IPS DF 6.9 (cell line): ENCODE measurements at regions not wholly inside any gene's neighbourhood (a gene's known extent, or its start where the extent isn't known, plus 50 kb on each side); places are given as distances from the start of the nearest gene placed in this dataset.
A peak's percentile ranks its signal among the peaks of the same experiment; 100 is the strongest.

Experiments
- DNase-seq: peaks from one replicate; pipeline ENCODE4 v3.0.0-alpha.2; 2013; ENCODE audit warnings: low read depth, low spot score
- H3K27ac ChIP-seq: one replicate; pipeline ENCODE4 v1.5.1; 2013; ENCODE audit warnings: low read length, control low read depth
- H3K27me3 ChIP-seq: 2 replicates; pipeline ENCODE4 v1.6.1; 2013; ENCODE audit warnings: mild to moderate bottlenecking, low read length; ENCODE audit not compliant: control insufficient read depth, insufficient read depth
- H3K36me3 ChIP-seq: 2 replicates; pipeline ENCODE4 v1.6.1; 2013; ENCODE audit warnings: low read length; ENCODE audit not compliant: control insufficient read depth, insufficient read depth
- H3K4me1 ChIP-seq: 2 replicates; pipeline ENCODE4 v1.6.1; 2013; ENCODE audit warnings: low read length; ENCODE audit not compliant: control insufficient read depth, insufficient read depth
- H3K4me3 ChIP-seq: 2 replicates; pipeline ENCODE4 v1.5.1; 2013; ENCODE audit warnings: mild to moderate bottlenecking, low read length
- H3K9me3 ChIP-seq: 2 replicates; pipeline ENCODE4 v1.6.1; 2013; ENCODE audit warnings: low read length, inconsistent platforms; ENCODE audit not compliant: control insufficient read depth, insufficient read depth
- WGBS: extraction: QIAGEN DNeasy Blood & Tissue Kit; methylation state at CpG from one replicate; pipeline ENCODE4 v1.1.7; 2013; ENCODE audit warnings: mixed read lengths, missing lambda C conversion rate; ENCODE audit not compliant: insufficient read length, insufficient coverage; 5-methylcytosine and 5-hydroxymethylcytosine counted together

GRCh38 chr18:23341983-23342382 is 111.1 kb upstream of the RIOK3 start:
- Histone ChIP-seq H3K27me3 (no peaks in the 10 kb centered on the region), H3K4me1 (no peaks in the 10 kb centered on the region), H3K9me3 (no peaks in the 10 kb centered on the region), H3K27ac (no peak overlapping the region), H3K4me3 (no peak overlapping the region), H3K36me3 (no peaks in the 10 kb centered on the region)
- no peak for DNase-seq

GRCh38 chr18:23342506-23342905 is 110.6 kb upstream of the RIOK3 start:
- no peaks in the 10 kb centered on the region for H3K36me3 ChIP-seq
- no peak for DNase-seq
- no peaks in the 10 kb centered on the region for H3K9me3 ChIP-seq
- H3K27ac ChIP-seq, result no peak overlapping the region
- H3K27me3 ChIP-seq, result no peaks in the 10 kb centered on the region
- H3K4me3 ChIP-seq, result no peak overlapping the region
- no peaks in the 10 kb centered on the region for H3K4me1 ChIP-seq
- WGBS, result no CpG with 5 or more reads among the region's 1 CpG

- Histone ChIP-seq H3K4me1 (no peaks in the 10 kb centered on the region), H3K4me3 (no peak overlapping the region)
- DNase-seq, result no peak
Observed at GRCh38 chr18:23350188-23350587, 102.9 kb upstream of the RIOK3 start.

GRCh38 chr18:23351521-23351920 is 101.6 kb upstream of the RIOK3 start:
- Histone ChIP-seq H3K27ac (no peak overlapping the region), H3K4me3 (no peak overlapping the region), H3K36me3 (no peaks in the 10 kb centered on the region), H3K9me3 (no peaks in the 10 kb centered on the region), H3K4me1 (no peaks in the 10 kb centered on the region), H3K27me3 (no peaks in the 10 kb centered on the region)
- DNase-seq, result no peak
- WGBS, result no CpG with 5 or more reads among the region's 4 CpGs

More at GRCh38 chr18:23350188-23350587, 102.9 kb upstream of the RIOK3 start:
- Histone ChIP-seq H3K36me3 (no peaks in the 10 kb centered on the region), H3K27ac (peak overlapping the region; percentile 47), H3K9me3 (no peaks in the 10 kb centered on the region), H3K27me3 (no peaks in the 10 kb centered on the region)
- no CpG with 5 or more reads among the region's 2 CpGs for WGBS

GRCh38 chr18:23352042-23352441 is 101.0 kb upstream of the RIOK3 start:
- Histone ChIP-seq H3K27me3 (no peaks in the 10 kb centered on the region), H3K36me3 (no peaks in the 10 kb centered on the region), H3K27ac (no peak overlapping the region), H3K9me3 (no peaks in the 10 kb centered on the region), H3K4me1 (no peaks in the 10 kb centered on the region), H3K4me3 (no peak overlapping the region)
- DNase-seq, result no peak
- no CpG with 5 or more reads among the region's 2 CpGs for WGBS

GRCh38 chr18:23353459-23353858 is 99.6 kb upstream of the RIOK3 start:
- no peaks in the 10 kb centered on the region for H3K9me3 ChIP-seq
- H3K4me1 ChIP-seq, result no peaks in the 10 kb centered on the region
- WGBS, result no CpG with 5 or more reads among the region's 3 CpGs
- no peaks in the 10 kb centered on the region for H3K36me3 ChIP-seq
- H3K27me3 ChIP-seq, result no peaks in the 10 kb centered on the region
- no peak for DNase-seq
- no peak overlapping the region for H3K27ac ChIP-seq
- no peak overlapping the region for H3K4me3 ChIP-seq

- whole genome bisulfite sequencing, result no CpG with 5 or more reads among the region's 4 CpGs
- Histone ChIP-seq H3K4me3 (no peak overlapping the region), H3K4me1 (no peaks in the 10 kb centered on the region), H3K36me3 (no peaks in the 10 kb centered on the region), H3K27ac (no peak overlapping the region), H3K9me3 (no peaks in the 10 kb centered on the region), H3K27me3 (no peaks in the 10 kb centered on the region)
- DNase-seq, result no peak
Observed at GRCh38 chr18:23354625-23355024, 98.5 kb upstream of the RIOK3 start.

GRCh38 chr18:23355206-23355605 is 97.9 kb upstream of the RIOK3 start:
- Histone ChIP-seq H3K27ac (no peak overlapping the region), H3K4me1 (no peaks in the 10 kb centered on the region), H3K27me3 (no peaks in the 10 kb centered on the region), H3K9me3 (no peaks in the 10 kb centered on the region), H3K4me3 (no peak overlapping the region), H3K36me3 (no peaks in the 10 kb centered on the region)
- no CpG with 5 or more reads among the region's 6 CpGs for WGBS
- no peak for DNase-seq

GRCh38 chr18:23356424-23356823 is 96.7 kb upstream of the RIOK3 start:
- no peak overlapping the region for H3K4me3 ChIP-seq
- H3K36me3 ChIP-seq, result no peaks in the 10 kb centered on the region
- no peaks in the 10 kb centered on the region for H3K27me3 ChIP-seq
- no peaks in the 10 kb centered on the region; the same call in 1 of the 2 replicates for H3K4me1 ChIP-seq
- no peak overlapping the region for H3K27ac ChIP-seq
- no peak for DNase-seq
- H3K9me3 ChIP-seq, result no peaks in the 10 kb centered on the region
- no CpG with 5 or more reads among the region's 4 CpGs for WGBS

GRCh38 chr18:23356915-23357601 is 96.0 kb upstream of the RIOK3 start:
- no peak overlapping the region for H3K27ac ChIP-seq
- no CpG with 5 or more reads among the region's 2 CpGs for WGBS
- no peaks in the 10 kb centered on the region for H3K9me3 ChIP-seq
- no peaks in the 10 kb centered on the region; the same call in 1 of the 2 replicates for H3K4me1 ChIP-seq
- DNase-seq, result no peak
- H3K4me3 ChIP-seq, result no peak overlapping the region
- H3K36me3 ChIP-seq, result no peaks in the 10 kb centered on the region
- no peaks in the 10 kb centered on the region for H3K27me3 ChIP-seq

GRCh38 chr18:23357996-23358594 is 95.0 kb upstream of the RIOK3 start:
- Histone ChIP-seq H3K27me3 (no peaks in the 10 kb centered on the region), H3K4me1 (no peaks in the 10 kb centered on the region; the same call in 1 of the 2 replicates), H3K4me3 (no peak overlapping the region; the same call in 1 of the 2 replicates), H3K27ac (no peak overlapping the region), H3K9me3 (no peaks in the 10 kb centered on the region), H3K36me3 (no peaks in the 10 kb centered on the region)
- DNase-seq, result no peak
- WGBS, result no CpG with 5 or more reads among the region's 13 CpGs
